ENCODE measurements at regions not wholly inside any gene's neighbourhood (a gene's known extent, or its start where the extent isn't known, plus 50 kb on each side); places are given as distances from the start of the nearest gene placed in this dataset.

- Histone ChIP-seq H3K27me3 (ENCODE audit: control insufficient read depth, insufficient read depth, low read length) (no peaks in the 10 kb centered on the region), H3K4me1 (ENCODE audit: control insufficient read depth, insufficient read depth, low read length) (no peaks in the 10 kb centered on the region), H3K4me3 (ENCODE audit: low read length) (no peak overlapping the region), H3K27ac (ENCODE audit: low read length) (no peak overlapping the region), H3K9me3 (ENCODE audit: control insufficient read depth, insufficient read depth, low read length) (peaks cover 2% of the 10 kb centered on the region), H3K36me3 (ENCODE audit: control insufficient read depth, insufficient read depth, low read length) (no peaks in the 10 kb centered on the region)
- TF ChIP-seq CTCF (IDR thresholded peaks at IDR 0.05), result no peak
- intact Hi-C loops (cut with micrococcal nuclease), result no loop called here
- no peak overlapping the region for H3K27ac Mint-ChIP-seq
- peaks cover 11 to 13% of the 10 kb centered on the region in 2 donors for H3K9me3 Mint-ChIP-seq
- no peaks in the 10 kb centered on the region for H3K4me1 Mint-ChIP-seq
- no peaks in the 10 kb centered on the region for H3K27me3 Mint-ChIP-seq (ENCODE audit: low read depth in 2 of 2)
- WGBS (ENCODE audit: insufficient coverage), result no CpG with 5 or more reads among the region's 1 CpG
- DNase-seq, result no peak
- no peak overlapping the region for H3K4me3 Mint-ChIP-seq
- H3K36me3 Mint-ChIP-seq, result no peaks in the 10 kb centered on the region
- ATAC-seq, result no peak
Measured at GRCh38 chr5:84790406-84790805, 405.7 kb upstream of the EDIL3 start.

- H3K4me3 ChIP-seq (ENCODE audit: low read length), result no peak overlapping the region
- intact Hi-C loops (cut with micrococcal nuclease), result no loop called here
- H3K4me3 Mint-ChIP-seq, result no peak overlapping the region
- no peak for TF ChIP-seq CTCF (IDR thresholded peaks at IDR 0.05)
- H3K36me3 ChIP-seq (ENCODE audit: control insufficient read depth, insufficient read depth, low read length), result no peaks in the 10 kb centered on the region
- H3K4me1 Mint-ChIP-seq, result no peaks in the 10 kb centered on the region
- ATAC-seq (no peak), DNase-seq (no peak)
- H3K36me3 Mint-ChIP-seq, result no peaks in the 10 kb centered on the region
- H3K27ac Mint-ChIP-seq, result no peak overlapping the region
- WGBS (ENCODE audit: insufficient coverage), result 96% methylated on average over 3 of the region's 3 CpGs
- no peaks in the 10 kb centered on the region for H3K27me3 ChIP-seq (ENCODE audit: control insufficient read depth, insufficient read depth, low read length)
- no peaks in the 10 kb centered on the region for H3K4me1 ChIP-seq (ENCODE audit: control insufficient read depth, insufficient read depth, low read length)
- H3K27me3 Mint-ChIP-seq (ENCODE audit: low read depth in 2 of 2), result no peaks in the 10 kb centered on the region
- no peaks in the 10 kb centered on the region for H3K9me3 ChIP-seq (ENCODE audit: control insufficient read depth, insufficient read depth, low read length)
- no peak overlapping the region for H3K27ac ChIP-seq (ENCODE audit: low read length)
- peaks cover 12 to 19% of the 10 kb centered on the region in 2 donors for H3K9me3 Mint-ChIP-seq
Measured at GRCh38 chr5:84783003-84783402, 398.3 kb upstream of the EDIL3 start.

- Histone ChIP-seq H3K4me1 (ENCODE audit: control insufficient read depth, insufficient read depth, low read length) (no peaks in the 10 kb centered on the region), H3K4me3 (ENCODE audit: low read length) (no peak overlapping the region), H3K27me3 (ENCODE audit: control insufficient read depth, insufficient read depth, low read length) (no peaks in the 10 kb centered on the region), H3K9me3 (ENCODE audit: control insufficient read depth, insufficient read depth, low read length) (no peaks in the 10 kb centered on the region), H3K27ac (ENCODE audit: low read length) (no peak overlapping the region), H3K36me3 (ENCODE audit: control insufficient read depth, insufficient read depth, low read length) (no peaks in the 10 kb centered on the region)
- no peak for TF ChIP-seq CTCF (IDR thresholded peaks at IDR 0.05)
- WGBS (ENCODE audit: insufficient coverage), result 71% methylated on average over 1 of the region's 2 CpGs
- Mint-ChIP-seq H3K4me3 (no peak overlapping the region), H3K27ac (no peak overlapping the region), H3K4me1 (no peaks in the 10 kb centered on the region), H3K27me3 (ENCODE audit: low read depth in 2 of 2) (no peaks in the 10 kb centered on the region), H3K36me3 (no peaks in the 10 kb centered on the region), H3K9me3 (peaks cover 6 to 7% of the 10 kb centered on the region in 2 donors)
- ATAC-seq (no peak), DNase-seq (no peak)
- intact Hi-C loops (cut with micrococcal nuclease), result no loop called here
Measured at GRCh38 chr5:84779186-84779585, 394.5 kb upstream of the EDIL3 start.

- DNase-seq, result no peak
- H3K27ac Mint-ChIP-seq, result no peak overlapping the region
- Histone ChIP-seq H3K9me3 (ENCODE audit: control insufficient read depth, insufficient read depth, low read length) (no peaks in the 10 kb centered on the region), H3K36me3 (ENCODE audit: control insufficient read depth, insufficient read depth, low read length) (no peaks in the 10 kb centered on the region), H3K27ac (ENCODE audit: low read length) (no peak overlapping the region), H3K27me3 (ENCODE audit: control insufficient read depth, insufficient read depth, low read length) (no peaks in the 10 kb centered on the region), H3K4me1 (ENCODE audit: control insufficient read depth, insufficient read depth, low read length) (no peaks in the 10 kb centered on the region), H3K4me3 (ENCODE audit: low read length) (no peak overlapping the region)
- no peak for ATAC-seq
- intact Hi-C loops (cut with micrococcal nuclease), result no loop called here
- no peaks in the 10 kb centered on the region for H3K27me3 Mint-ChIP-seq (ENCODE audit: low read depth in 2 of 2)
- TF ChIP-seq CTCF (IDR thresholded peaks at IDR 0.05), result no peak
- no peaks in the 10 kb centered on the region for H3K36me3 Mint-ChIP-seq
- H3K4me3 Mint-ChIP-seq, result no peak overlapping the region
- 60% methylated on average over 4 of the region's 4 CpGs for WGBS (ENCODE audit: insufficient coverage)
- peaks cover 13 to 16% of the 10 kb centered on the region in 2 donors for H3K9me3 Mint-ChIP-seq
- H3K4me1 Mint-ChIP-seq, result no peaks in the 10 kb centered on the region
Measured at GRCh38 chr5:84764227-84764626, 379.5 kb upstream of the EDIL3 start.
